Omental fat pad (tissue), 3 donors: ENCODE measurements at regions not wholly inside any gene's neighbourhood (a gene's known extent, or its start where the extent isn't known, plus 50 kb on each side); places are given as distances from the start of the nearest gene placed in this dataset.
"Not testable (repeated sequence)": the region's sequence is repeated elsewhere in the genome, so short reads cannot be mapped to it uniquely, and the experiment has no call there.

ENCODE experiments used
- ATAC-seq: fragments of 150-250 bp; one replicate; pipeline ENCODE4 v1.9.1; 2016; ENCODE audit warnings: mild to moderate bottlenecking, moderate library complexity; ENCODE audit not compliant: low FRiP score
- DNase-seq: peaks from one replicate; pipeline ENCODE4 v3.0.0-alpha.2; 2019; ENCODE audit warnings: low spot score
- TF ChIP-seq, protein P1 (sequence below), 3 donors: fragments of 450-650 bp; IDR thresholded peaks; one replicate each; pipeline ENCODE4 v1.5.1; 2016 to 2017; ENCODE audit warnings: antibody characterized with exemption in 3 of 3, mild to moderate bottlenecking in 3 of 3, moderate library complexity in 2 of 3

DNA sequence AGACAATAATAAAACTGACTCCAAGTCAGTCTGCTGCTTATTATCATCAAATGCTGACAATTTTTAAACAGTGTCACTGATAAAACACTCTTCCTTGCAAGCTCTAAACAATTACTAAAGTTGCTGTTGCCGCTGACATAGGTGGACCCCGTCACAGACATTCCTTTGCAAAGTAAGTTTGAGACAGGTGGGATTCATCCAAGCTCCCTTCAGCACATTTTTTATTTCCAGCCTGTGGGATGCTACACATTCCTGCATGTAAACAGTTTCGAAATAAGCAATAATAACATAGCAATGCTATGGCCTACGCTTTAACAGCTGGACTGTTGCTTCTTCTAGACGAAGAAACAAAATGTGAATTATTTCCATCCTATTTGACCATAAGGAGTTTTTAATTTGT is 85.4 kb upstream of the HIF1A start:
- ATAC-seq (no peak), DNase-seq (no peak)
- TF ChIP-seq, protein P1, sequence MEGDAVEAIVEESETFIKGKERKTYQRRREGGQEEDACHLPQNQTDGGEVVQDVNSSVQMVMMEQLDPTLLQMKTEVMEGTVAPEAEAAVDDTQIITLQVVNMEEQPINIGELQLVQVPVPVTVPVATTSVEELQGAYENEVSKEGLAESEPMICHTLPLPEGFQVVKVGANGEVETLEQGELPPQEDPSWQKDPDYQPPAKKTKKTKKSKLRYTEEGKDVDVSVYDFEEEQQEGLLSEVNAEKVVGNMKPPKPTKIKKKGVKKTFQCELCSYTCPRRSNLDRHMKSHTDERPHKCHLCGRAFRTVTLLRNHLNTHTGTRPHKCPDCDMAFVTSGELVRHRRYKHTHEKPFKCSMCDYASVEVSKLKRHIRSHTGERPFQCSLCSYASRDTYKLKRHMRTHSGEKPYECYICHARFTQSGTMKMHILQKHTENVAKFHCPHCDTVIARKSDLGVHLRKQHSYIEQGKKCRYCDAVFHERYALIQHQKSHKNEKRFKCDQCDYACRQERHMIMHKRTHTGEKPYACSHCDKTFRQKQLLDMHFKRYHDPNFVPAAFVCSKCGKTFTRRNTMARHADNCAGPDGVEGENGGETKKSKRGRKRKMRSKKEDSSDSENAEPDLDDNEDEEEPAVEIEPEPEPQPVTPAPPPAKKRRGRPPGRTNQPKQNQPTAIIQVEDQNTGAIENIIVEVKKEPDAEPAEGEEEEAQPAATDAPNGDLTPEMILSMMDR (IDR thresholded peaks at IDR 0.05), result no peak

DNA sequence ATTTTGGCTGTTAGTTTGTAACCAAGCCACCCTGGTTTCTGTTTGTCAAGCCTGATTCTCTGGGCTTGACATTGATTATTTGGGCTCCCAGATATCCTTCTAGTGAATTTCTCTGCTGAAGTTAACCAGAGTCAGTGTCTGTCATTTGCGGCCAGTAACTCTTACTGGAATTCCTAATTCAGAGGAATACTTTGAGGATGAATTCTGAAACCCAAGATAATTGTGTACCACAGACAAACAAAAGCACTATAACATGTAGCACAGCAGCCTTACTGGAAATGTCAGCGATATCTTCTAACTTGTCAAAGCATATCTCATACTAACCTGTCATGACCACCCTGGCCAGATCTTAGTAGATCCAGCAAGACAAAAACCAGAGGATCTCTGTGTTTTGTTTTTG is 84.4 kb upstream of the HIF1A start:
- no peak for ATAC-seq
- TF ChIP-seq, protein P1 (IDR thresholded peaks at IDR 0.05), result no peak
- DNase-seq, result no peak

DNA sequence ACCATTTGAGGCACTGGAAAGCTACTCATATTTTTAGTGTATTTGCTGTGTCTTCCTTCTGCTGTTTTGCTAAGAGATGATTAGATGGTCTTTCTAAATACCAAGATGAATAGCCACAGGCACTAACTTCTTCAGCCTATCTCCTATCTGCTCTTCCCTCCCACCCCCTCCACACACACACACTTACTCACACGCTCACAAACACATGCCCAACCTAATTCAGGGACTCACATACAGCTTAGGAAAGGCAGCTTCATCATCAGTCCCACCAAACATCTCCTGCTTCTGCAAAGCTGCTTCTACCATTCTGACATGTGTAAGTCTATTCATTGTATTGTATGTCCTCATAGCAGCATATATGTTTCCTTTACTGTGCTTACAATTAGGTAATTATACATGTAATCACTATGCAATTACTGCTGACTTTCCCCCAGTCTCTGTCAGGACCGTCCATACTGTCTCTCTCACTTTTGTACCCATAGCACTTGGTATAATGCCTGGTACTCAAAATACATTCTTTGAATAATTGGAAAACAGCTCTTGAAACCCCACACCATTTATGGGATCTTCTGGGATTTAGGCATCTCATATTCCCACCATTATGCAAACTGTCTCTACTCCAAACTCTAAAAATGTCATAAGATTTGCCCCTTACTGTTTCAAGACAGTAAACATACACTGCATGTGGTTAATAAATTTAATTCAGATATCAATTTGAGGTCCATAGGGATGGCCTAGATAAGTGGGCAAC is 83.3 kb upstream of the HIF1A start:
- DNase-seq (no peak), ATAC-seq (no peak)
- TF ChIP-seq, protein P1 (IDR thresholded peaks at IDR 0.05), result no peak

DNA sequence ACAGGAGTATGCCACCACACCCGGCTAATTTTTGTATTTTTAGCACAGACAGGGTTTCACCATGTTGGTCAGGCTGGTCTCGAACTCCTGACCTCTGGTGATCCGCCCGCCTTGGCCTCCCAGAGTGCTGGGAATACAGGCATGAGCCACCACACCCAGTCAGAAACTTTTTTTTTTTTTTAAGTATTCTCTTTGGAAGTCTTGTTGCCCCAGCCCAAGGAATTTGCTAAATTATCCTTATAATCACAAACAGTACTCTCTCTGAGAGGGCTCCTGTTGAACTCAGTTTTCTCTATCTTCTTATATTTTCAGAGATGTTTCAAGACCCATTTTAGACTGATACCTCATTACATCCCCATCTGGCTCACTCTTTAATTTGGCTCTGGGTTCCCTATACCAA is 82.3 kb upstream of the HIF1A start:
- not testable (repeated sequence) for ATAC-seq, DNase-seq

DNA sequence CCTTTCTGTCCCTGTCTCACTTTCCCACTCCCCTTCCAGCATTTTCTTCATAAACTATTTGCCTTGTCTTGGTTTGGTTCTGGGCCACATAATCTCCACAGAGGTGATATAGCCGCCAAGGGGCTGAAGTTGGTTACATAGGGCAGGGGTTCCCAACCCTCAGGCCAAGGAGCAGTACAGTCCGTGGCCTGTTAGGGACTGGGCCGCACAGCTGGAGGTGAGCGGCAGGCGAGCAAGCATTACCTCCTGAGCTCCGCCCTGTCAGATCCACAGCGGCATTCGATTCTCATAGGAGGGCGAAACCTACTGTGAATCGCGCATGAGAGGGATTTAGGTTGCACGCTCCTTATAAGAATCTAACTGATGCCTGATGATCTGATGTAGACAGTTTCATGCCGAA is 80.6 kb upstream of the HIF1A start:
- TF ChIP-seq, protein P1 (IDR thresholded peaks at IDR 0.05), result no peak

DNA sequence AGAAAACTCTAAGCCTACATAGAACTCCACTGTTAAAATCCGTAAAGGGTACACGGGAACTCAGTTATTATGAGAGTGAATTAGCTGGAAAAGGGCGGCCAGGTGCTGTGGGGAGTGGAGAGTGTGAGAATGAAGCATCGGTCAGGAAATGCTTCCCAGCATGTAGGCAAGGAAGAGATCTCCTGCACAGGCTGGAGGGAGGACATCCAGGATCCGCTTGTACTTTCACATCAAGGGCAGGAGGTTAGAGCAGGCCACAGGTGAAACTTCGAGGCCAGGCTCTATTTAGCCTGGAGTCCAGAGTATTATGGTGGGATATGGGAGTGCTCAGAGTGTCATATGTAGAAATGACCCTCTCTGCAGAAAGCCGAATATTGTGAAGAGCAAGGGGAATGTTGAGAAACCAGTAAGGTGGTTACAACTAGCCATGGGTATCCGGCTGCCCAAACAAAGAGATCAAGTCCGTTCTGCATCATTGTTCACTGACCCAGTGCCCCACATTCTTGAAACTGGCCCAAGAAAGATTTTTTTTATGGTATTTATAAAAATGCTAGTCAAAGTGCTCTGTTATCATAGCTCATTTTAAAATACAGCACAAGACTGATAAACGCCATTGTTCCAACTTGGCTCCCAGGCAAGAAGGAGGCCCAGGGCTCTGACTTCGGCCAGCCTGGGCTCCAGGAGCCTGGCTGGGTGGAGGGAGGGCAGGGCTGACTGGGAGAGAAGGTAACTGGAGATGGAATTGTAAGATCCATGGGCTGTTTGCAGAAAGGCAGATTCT is 79.4 kb upstream of the HIF1A start:
- DNase-seq, result no peak
- no peak for ATAC-seq
- TF ChIP-seq, protein P1 (IDR thresholded peaks at IDR 0.05), result no peak

More for the DNA sequence above, 80.6 kb upstream of the HIF1A start:
- DNase-seq, result no peak
- ATAC-seq, result no peak

DNA sequence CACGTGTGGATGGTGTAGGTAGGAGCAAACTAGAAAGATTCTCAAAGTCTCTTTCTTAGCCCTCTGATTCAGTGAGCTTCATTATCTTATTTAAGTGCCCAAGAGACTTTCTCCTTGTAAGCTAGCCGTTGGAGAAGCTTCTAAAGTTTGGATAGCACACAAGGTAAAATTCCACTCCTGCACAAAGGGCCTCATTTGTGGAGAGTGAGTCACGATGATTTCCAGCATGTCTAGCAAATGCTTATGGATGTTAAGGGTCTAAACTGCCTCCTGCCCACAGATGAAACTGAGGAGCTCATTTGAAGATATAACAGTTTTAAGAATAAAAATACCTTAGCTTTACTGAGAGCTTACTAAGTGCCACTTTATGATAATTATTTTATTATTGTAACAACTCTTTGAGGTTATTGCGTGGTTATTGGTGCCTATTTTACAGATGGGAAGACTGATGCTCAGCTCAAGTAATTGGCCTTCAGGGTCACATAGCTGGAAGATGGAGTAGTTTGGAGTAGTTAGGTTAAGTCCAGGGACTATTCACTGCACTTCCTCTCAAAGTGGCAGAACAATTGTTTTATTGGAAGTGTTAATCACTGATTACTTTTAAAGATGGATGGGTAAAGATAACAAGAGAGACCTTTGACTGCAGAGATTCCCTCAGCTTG is 78.7 kb upstream of the HIF1A start:
- no peak for DNase-seq
- ATAC-seq, result no peak
- TF ChIP-seq, protein P1 (IDR thresholded peaks at IDR 0.05), result no peak
